Mammary epithelial cell (primary cell): ENCODE measurements at regions not wholly inside any gene's neighbourhood (a gene's known extent, or its start where the extent isn't known, plus 50 kb on each side); places are given as distances from the start of the nearest gene placed in this dataset.

Experiments used
- CTCF ChIP-seq, 2 donors: IDR thresholded peaks in 1 of 2; conservative IDR thresholded peaks in 1 of 2; 2 replicates each; pipeline ENCODE4 v1.5.1; 2011 to 2012; ENCODE audit warnings: inconsistent platforms in 2 of 2, low read length in 2 of 2, mild to moderate bottlenecking in 2 of 2, control low read depth in 1 of 2, low read depth in 1 of 2; ENCODE audit not compliant: insufficient read depth in 1 of 2; ENCODE audit errors: extremely low read depth in 1 of 2
- EZH2 ChIP-seq: IDR thresholded peaks from 2 replicates; pipeline ENCODE4 v1.6.1; 2012; ENCODE audit warnings: low read length, inconsistent platforms, borderline replicate concordance

- TF ChIP-seq CTCF (conservative IDR thresholded peaks at IDR 0.05 in 1 of 2, IDR thresholded peaks at IDR 0.05 in 1 of 2; ENCODE audit: extremely low read depth in 1 of 2, insufficient read depth in 1 of 2, low read depth in 1 of 2, low read length in 2 of 2): no peak
- TF ChIP-seq EZH2: no peak
Measured at GRCh38 chr3:194203482-194204041, 67.6 kb downstream of the HES1 start.
